ENCODE measurements at regions not wholly inside any gene's neighbourhood (a gene's known extent, or its start where the extent isn't known, plus 50 kb on each side); places are given as distances from the start of the nearest gene placed in this dataset.
A peak's percentile ranks its signal among the peaks of the same experiment; 100 is the strongest.
"Not testable (repeated sequence)": the region's sequence is repeated elsewhere in the genome, so short reads cannot be mapped to it uniquely, and the experiment has no call there.

GRCh38 chr15:77886805-77887448, 190.6 kb downstream of the TBC1D2B start:
- TF ChIP-seq, protein P1, sequence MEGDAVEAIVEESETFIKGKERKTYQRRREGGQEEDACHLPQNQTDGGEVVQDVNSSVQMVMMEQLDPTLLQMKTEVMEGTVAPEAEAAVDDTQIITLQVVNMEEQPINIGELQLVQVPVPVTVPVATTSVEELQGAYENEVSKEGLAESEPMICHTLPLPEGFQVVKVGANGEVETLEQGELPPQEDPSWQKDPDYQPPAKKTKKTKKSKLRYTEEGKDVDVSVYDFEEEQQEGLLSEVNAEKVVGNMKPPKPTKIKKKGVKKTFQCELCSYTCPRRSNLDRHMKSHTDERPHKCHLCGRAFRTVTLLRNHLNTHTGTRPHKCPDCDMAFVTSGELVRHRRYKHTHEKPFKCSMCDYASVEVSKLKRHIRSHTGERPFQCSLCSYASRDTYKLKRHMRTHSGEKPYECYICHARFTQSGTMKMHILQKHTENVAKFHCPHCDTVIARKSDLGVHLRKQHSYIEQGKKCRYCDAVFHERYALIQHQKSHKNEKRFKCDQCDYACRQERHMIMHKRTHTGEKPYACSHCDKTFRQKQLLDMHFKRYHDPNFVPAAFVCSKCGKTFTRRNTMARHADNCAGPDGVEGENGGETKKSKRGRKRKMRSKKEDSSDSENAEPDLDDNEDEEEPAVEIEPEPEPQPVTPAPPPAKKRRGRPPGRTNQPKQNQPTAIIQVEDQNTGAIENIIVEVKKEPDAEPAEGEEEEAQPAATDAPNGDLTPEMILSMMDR (IDR thresholded peaks at IDR 0.05), result no peak
- DNase-seq (ENCODE audit: extremely low spot score, unreplicated experiment), result no peak
- Mint-ChIP-seq H3K27ac (ENCODE audit: unreplicated experiment) (no peak overlapping the region), H3K4me1 (ENCODE audit: unreplicated experiment) (peaks cover 43% of the 10 kb centered on the region), H3K9me3 (ENCODE audit: unreplicated experiment) (no peaks in the 10 kb centered on the region), H3K4me3 (ENCODE audit: unreplicated experiment) (no peak overlapping the region), H3K36me3 (ENCODE audit: unreplicated experiment) (no peaks in the 10 kb centered on the region), H3K27me3 (ENCODE audit: unreplicated experiment) (no peaks in the 10 kb centered on the region)

- H3K4me3 Mint-ChIP-seq (ENCODE audit: unreplicated experiment); DNase-seq (ENCODE audit: extremely low spot score, unreplicated experiment); H3K27ac Mint-ChIP-seq (ENCODE audit: unreplicated experiment); H3K9me3 Mint-ChIP-seq (ENCODE audit: unreplicated experiment); H3K27me3 Mint-ChIP-seq (ENCODE audit: unreplicated experiment); H3K36me3 Mint-ChIP-seq (ENCODE audit: unreplicated experiment): not testable (repeated sequence)
- peaks cover 38% of the 10 kb centered on the region for H3K4me1 Mint-ChIP-seq (ENCODE audit: unreplicated experiment)
Observed at GRCh38 chr15:77885877-77886500, 191.5 kb downstream of the TBC1D2B start.

DNA sequence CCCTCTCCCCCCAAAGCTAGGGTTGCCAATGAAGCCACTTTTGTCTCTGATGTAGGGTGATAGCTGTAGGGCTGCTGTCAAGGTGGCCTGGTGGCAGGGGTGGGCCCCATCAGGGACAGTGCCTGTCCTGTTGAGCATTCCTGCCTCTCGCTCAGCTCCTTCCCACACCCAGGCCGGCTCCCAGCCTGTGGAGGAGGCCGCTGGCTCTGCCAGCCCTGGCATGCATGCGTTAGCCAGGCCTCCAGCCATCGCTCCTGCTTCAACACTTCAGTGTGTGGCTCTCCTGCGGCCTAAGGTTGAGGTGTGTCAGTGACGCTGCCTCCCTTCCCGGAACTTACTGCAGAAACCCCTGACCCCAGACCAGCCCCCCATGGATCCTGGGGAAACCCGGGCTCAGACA, 194.5 kb downstream of the TBC1D2B start:
- peaks cover 21% of the 10 kb centered on the region for H3K4me1 Mint-ChIP-seq (ENCODE audit: unreplicated experiment)
- not testable (repeated sequence) for H3K27ac Mint-ChIP-seq (ENCODE audit: unreplicated experiment); H3K27me3 Mint-ChIP-seq (ENCODE audit: unreplicated experiment); H3K4me3 Mint-ChIP-seq (ENCODE audit: unreplicated experiment); H3K9me3 Mint-ChIP-seq (ENCODE audit: unreplicated experiment); H3K36me3 Mint-ChIP-seq (ENCODE audit: unreplicated experiment); DNase-seq (ENCODE audit: extremely low spot score, unreplicated experiment)

DNA sequence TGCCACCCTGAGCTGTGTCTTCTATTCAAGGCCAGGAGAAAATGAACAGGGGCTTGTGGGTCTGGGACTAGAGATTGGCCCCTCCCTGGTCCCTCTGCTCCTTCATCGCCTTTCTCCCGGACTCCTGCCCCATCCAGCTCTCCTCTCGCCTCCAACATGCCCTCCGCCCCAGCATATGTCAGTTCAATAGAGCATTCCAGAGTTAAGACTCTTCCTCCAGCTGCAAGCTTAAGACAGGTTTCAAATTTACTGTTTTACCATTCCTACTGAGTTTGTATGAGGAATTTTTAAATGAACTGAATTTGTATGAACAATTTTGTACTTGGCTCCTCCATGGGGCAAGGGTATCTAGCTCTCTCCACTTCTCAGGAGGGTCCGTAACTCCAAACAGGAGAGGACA, 195.6 kb downstream of the TBC1D2B start:
- no peaks in the 10 kb centered on the region for H3K27me3 Mint-ChIP-seq (ENCODE audit: unreplicated experiment)
- H3K36me3 Mint-ChIP-seq (ENCODE audit: unreplicated experiment), result no peaks in the 10 kb centered on the region
- H3K27ac Mint-ChIP-seq (ENCODE audit: unreplicated experiment), result peak overlapping the region; percentile 29
- H3K4me1 Mint-ChIP-seq (ENCODE audit: unreplicated experiment), result peaks cover 19% of the 10 kb centered on the region
- no peak overlapping the region for H3K4me3 Mint-ChIP-seq (ENCODE audit: unreplicated experiment)
- TF ChIP-seq, protein P1 (IDR thresholded peaks at IDR 0.05), result no peak
- no peak for DNase-seq (ENCODE audit: extremely low spot score, unreplicated experiment)
- H3K9me3 Mint-ChIP-seq (ENCODE audit: unreplicated experiment), result no peaks in the 10 kb centered on the region

DNA sequence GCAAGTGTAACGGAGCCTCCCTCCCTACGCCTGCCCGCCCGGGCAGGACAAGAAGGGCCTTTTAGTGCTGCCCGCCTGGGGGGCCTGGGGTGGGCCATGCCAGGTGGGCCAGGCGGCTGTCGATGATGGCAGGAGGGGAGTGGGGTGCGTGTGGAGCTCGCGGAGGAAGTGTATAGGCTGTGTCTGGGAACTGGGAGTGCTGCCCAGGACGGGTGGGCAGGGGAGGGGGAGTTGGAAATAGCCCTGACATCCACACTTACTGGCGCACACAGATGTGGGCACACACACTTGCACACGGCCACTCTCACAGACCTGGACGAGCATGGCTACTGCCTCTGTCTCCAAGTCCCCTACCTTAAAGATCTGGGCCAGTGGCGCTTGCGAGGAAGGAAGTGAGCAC, 196.0 kb downstream of the TBC1D2B start:
- not testable (repeated sequence) for H3K27me3 Mint-ChIP-seq (ENCODE audit: unreplicated experiment); H3K36me3 Mint-ChIP-seq (ENCODE audit: unreplicated experiment); H3K9me3 Mint-ChIP-seq (ENCODE audit: unreplicated experiment); H3K27ac Mint-ChIP-seq (ENCODE audit: unreplicated experiment); DNase-seq (ENCODE audit: extremely low spot score, unreplicated experiment); H3K4me3 Mint-ChIP-seq (ENCODE audit: unreplicated experiment)
- H3K4me1 Mint-ChIP-seq (ENCODE audit: unreplicated experiment), result peaks cover 19% of the 10 kb centered on the region

DNA sequence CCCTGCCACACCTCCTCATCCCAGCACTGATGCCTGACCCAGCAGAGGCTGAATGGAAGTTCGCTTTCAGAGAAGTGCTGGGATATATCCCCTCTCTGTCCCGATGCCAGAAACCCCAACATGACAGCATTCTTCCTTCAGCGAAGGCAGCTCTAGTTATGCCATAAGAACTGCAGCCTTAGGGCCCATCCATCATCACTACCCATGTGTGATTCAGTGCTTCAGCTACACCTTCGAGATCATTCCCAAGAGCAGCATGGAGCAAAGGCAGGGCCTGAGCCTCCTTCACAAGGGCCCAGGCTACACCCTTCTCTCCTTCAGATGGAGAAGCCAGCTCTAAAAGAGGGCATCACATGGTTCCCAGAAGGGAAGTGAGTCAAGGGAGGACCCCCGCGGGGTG, 198.0 kb downstream of the TBC1D2B start:
- H3K36me3 Mint-ChIP-seq (ENCODE audit: unreplicated experiment); H3K27me3 Mint-ChIP-seq (ENCODE audit: unreplicated experiment); H3K9me3 Mint-ChIP-seq (ENCODE audit: unreplicated experiment); DNase-seq (ENCODE audit: extremely low spot score, unreplicated experiment); H3K27ac Mint-ChIP-seq (ENCODE audit: unreplicated experiment); H3K4me3 Mint-ChIP-seq (ENCODE audit: unreplicated experiment): not testable (repeated sequence)
- peaks cover 16% of the 10 kb centered on the region for H3K4me1 Mint-ChIP-seq (ENCODE audit: unreplicated experiment)

DNA sequence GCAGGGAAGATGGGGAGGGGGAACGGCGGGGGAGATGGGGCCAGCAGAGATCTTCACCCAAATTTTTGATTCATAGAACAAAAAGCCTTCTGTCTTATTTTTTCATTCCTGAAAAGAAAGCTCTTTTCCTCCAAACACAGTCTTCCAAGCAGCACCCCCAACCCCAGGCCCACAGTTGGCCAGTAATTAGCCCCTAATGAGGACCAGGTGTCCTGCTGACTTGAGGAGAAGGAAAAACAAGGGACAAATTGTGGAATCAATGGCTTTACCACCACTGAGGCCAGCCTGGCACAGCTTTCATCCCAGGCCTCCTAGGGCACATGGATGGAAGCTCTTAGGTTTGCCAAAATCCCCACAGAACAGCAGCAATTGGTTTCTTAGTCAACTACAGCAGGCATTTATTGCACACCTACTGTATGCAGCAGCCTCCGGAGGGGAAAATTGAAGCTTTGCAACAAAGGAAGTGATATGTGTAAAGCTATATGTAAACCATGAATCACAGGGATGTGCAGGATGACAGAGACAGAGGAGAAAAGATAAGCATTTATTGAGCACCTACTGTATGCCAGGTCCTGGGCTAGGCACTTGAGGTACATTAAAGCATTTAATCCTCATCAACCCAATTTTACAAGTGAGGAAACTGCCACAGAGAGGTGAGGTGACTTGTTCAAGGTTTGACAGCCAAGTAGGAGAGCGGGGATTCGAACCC, 199.5 kb downstream of the TBC1D2B start:
- Mint-ChIP-seq H3K27ac (ENCODE audit: unreplicated experiment) (no peak overlapping the region), H3K4me3 (ENCODE audit: unreplicated experiment) (no peak overlapping the region), H3K9me3 (ENCODE audit: unreplicated experiment) (no peaks in the 10 kb centered on the region), H3K27me3 (ENCODE audit: unreplicated experiment) (no peaks in the 10 kb centered on the region), H3K4me1 (ENCODE audit: unreplicated experiment) (peaks cover 16% of the 10 kb centered on the region), H3K36me3 (ENCODE audit: unreplicated experiment) (no peaks in the 10 kb centered on the region)
- DNase-seq (ENCODE audit: extremely low spot score, unreplicated experiment), result no peak
- TF ChIP-seq, protein P1 (IDR thresholded peaks at IDR 0.05), result no peak

DNA sequence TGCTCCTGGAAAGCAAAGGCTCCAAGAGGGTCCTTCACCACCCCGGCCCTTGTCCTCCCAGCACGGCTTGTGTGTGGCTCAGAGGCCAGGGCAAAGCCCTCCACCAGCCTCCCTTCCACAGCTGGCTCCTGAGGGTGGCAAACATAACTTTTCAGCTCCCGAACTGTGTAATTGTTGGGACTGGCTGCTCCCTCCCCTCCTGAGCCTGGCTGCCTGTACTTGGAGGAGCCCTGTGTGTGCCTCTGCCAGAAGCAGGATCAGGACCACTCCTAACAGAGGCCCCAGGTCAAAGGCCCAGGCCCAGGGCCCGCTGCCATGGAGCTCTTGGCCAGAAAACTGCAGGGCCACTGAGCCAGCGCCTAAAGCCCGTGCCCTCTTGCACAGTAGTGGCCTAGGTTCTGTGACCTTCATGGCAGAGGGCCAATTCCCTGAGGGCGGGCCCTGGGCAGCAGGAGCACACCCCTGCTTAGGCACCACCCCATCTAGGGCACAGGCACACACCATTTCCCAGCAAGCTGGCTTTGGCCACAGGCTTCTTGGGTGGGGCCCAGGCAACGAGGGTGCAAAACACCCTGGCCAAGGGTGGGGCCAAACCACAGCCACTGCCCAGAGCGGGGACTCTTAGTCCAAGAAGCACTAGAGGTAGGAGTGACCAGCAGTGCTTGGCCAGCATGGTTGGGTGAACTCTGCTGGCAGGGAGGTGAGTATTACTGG, 201.2 kb downstream of the TBC1D2B start:
- not testable (repeated sequence) for H3K4me3 Mint-ChIP-seq (ENCODE audit: unreplicated experiment); H3K36me3 Mint-ChIP-seq (ENCODE audit: unreplicated experiment); H3K9me3 Mint-ChIP-seq (ENCODE audit: unreplicated experiment); DNase-seq (ENCODE audit: extremely low spot score, unreplicated experiment); H3K27ac Mint-ChIP-seq (ENCODE audit: unreplicated experiment); H3K4me1 Mint-ChIP-seq (ENCODE audit: unreplicated experiment); H3K27me3 Mint-ChIP-seq (ENCODE audit: unreplicated experiment)
